Hepatocyte (in vitro differentiated cells): ENCODE measurements at regions not wholly inside any gene's neighbourhood (a gene's known extent, or its start where the extent isn't known, plus 50 kb on each side); places are given as distances from the start of the nearest gene placed in this dataset.
"Not testable (repeated sequence)": the region's sequence is repeated elsewhere in the genome, so short reads cannot be mapped to it uniquely, and the experiment has no call there.

ENCODE experiments used
- DNase-seq: peaks from one replicate; pipeline ENCODE4 v3.0.0-alpha.2; 2016; ENCODE audit warnings: low spot score
- H2AFZ ChIP-seq: fragments of 200-600 bp; sonication (generic); 2 replicates; pipeline ENCODE4 v1.6.0; 2016; ENCODE audit warnings: antibody characterized with exemption, mild to moderate bottlenecking
- H3K27ac ChIP-seq: fragments of 200-600 bp; sonication (generic); 2 replicates; pipeline ENCODE4 v1.5.1; 2016; ENCODE audit warnings: mild to moderate bottlenecking
- H3K27me3 ChIP-seq: fragments of 200-600 bp; sonication (generic); 2 replicates; pipeline ENCODE4 v1.6.1; 2016
- H3K36me3 ChIP-seq: fragments of 200-600 bp; sonication (generic); replicated peaks from 2 replicates; pipeline ENCODE4 v1.5.1; 2016; ENCODE audit warnings: low read depth; ENCODE audit not compliant: insufficient read depth
- H3K4me1 ChIP-seq: fragments of 200-600 bp; sonication (generic); 2 replicates; pipeline ENCODE4 v1.5.1; 2016; ENCODE audit warnings: mild to moderate bottlenecking, moderate library complexity; ENCODE audit not compliant: insufficient read depth
- H3K4me2 ChIP-seq: fragments of 200-600 bp; sonication (generic); 2 replicates; pipeline ENCODE4 v1.6.0; 2016
- H3K4me3 ChIP-seq: fragments of 200-600 bp; sonication (generic); 2 replicates; pipeline ENCODE4 v1.5.1; 2016; ENCODE audit warnings: mild to moderate bottlenecking
- H3K79me2 ChIP-seq: fragments of 200-600 bp; sonication (generic); 2 replicates; pipeline ENCODE4 v1.6.0; 2017; ENCODE audit warnings: mild to moderate bottlenecking
- H3K9me2 ChIP-seq: fragments of 200-600 bp; sonication (generic); replicated peaks from 2 replicates; pipeline ENCODE4 v1.6.0; 2017; ENCODE audit warnings: mild to moderate bottlenecking; ENCODE audit not compliant: insufficient read depth
- H3K9me3 ChIP-seq: fragments of 200-600 bp; sonication (generic); 2 replicates; pipeline ENCODE4 v1.5.1; 2016; ENCODE audit warnings: low read depth, mild to moderate bottlenecking
- H4K20me1 ChIP-seq: fragments of 200-600 bp; sonication (generic); 2 replicates; pipeline ENCODE4 v1.6.0; 2016; ENCODE audit warnings: mild to moderate bottlenecking; ENCODE audit not compliant: insufficient read depth, poor library complexity, severe bottlenecking
- CTCF ChIP-seq: fragments of 200-600 bp; sonication (generic); IDR thresholded peaks from 2 replicates; pipeline ENCODE4 v1.5.1; 2016; ENCODE audit warnings: antibody characterized with exemption, mild to moderate bottlenecking; ENCODE audit not compliant: poor library complexity
- EZH2 ChIP-seq: fragments of 200-600 bp; sonication (generic); IDR thresholded peaks from 2 replicates; pipeline ENCODE4 v1.6.1; 2016; ENCODE audit warnings: antibody characterized with exemption, mild to moderate bottlenecking, borderline replicate concordance
- EZH2phosphoT487 ChIP-seq: fragments of 200-600 bp; sonication (generic); IDR thresholded peaks from one replicate; pipeline ENCODE4 v1.6.1; 2018; ENCODE audit warnings: antibody characterized with exemption, mild to moderate bottlenecking, low read depth, moderate library complexity; ENCODE audit not compliant: unreplicated experiment, severe bottlenecking
- WGBS: methylation state at CpG from one replicate; pipeline ENCODE4 v1.1.6; 2016; ENCODE audit warnings: low lambda C conversion rate; ENCODE audit errors: missing lambda C conversion rate; 5-methylcytosine and 5-hydroxymethylcytosine counted together

- TF ChIP-seq EZH2phosphoT487, result no peak
- TF ChIP-seq CTCF, result no peak
- no peak overlapping the region for H3K27ac ChIP-seq
- 86% methylated on average over 2 of the region's 2 CpGs for WGBS
- H3K36me3 ChIP-seq, result no peaks in the 10 kb centered on the region
- no peaks in the 10 kb centered on the region for H3K9me2 ChIP-seq
- H3K4me1 ChIP-seq, result no peaks in the 10 kb centered on the region
- H3K4me2 ChIP-seq, result no peak overlapping the region
- no peaks in the 10 kb centered on the region for H3K9me3 ChIP-seq
- H3K4me3 ChIP-seq, result no peak overlapping the region
- no peak overlapping the region for H2AFZ ChIP-seq
- no peaks in the 10 kb centered on the region for H3K79me2 ChIP-seq
- no peak for DNase-seq
- H4K20me1 ChIP-seq, result no peaks in the 10 kb centered on the region
- no peaks in the 10 kb centered on the region for H3K27me3 ChIP-seq
Measured at GRCh38 chr5:5854087-5854486, 431.6 kb downstream of the ICE1 start.

GRCh38 chr5:5838493-5838892, 416.0 kb downstream of the ICE1 start:
- H3K36me3 ChIP-seq, result no peaks in the 10 kb centered on the region
- no peaks in the 10 kb centered on the region for H3K9me2 ChIP-seq
- 94% methylated on average over 12 of the region's 12 CpGs for WGBS
- H3K4me2 ChIP-seq, result no peak overlapping the region
- DNase-seq, result no peak
- H3K9me3 ChIP-seq, result no peaks in the 10 kb centered on the region
- H4K20me1 ChIP-seq, result no peaks in the 10 kb centered on the region
- no peak for TF ChIP-seq CTCF
- no peak for TF ChIP-seq EZH2phosphoT487
- TF ChIP-seq EZH2, result no peak
- H3K4me3 ChIP-seq, result no peak overlapping the region
- no peaks in the 10 kb centered on the region for H3K4me1 ChIP-seq
- no peak overlapping the region for H2AFZ ChIP-seq
- H3K79me2 ChIP-seq, result no peaks in the 10 kb centered on the region
- no peaks in the 10 kb centered on the region for H3K27me3 ChIP-seq
- no peak overlapping the region for H3K27ac ChIP-seq

GRCh38 chr5:5831622-5832021, 409.1 kb downstream of the ICE1 start:
- H3K36me3 ChIP-seq, H3K27ac ChIP-seq, H3K4me2 ChIP-seq, H3K9me2 ChIP-seq, H3K27me3 ChIP-seq, H2AFZ ChIP-seq, DNase-seq, H3K4me3 ChIP-seq, H3K79me2 ChIP-seq, H3K9me3 ChIP-seq, H3K4me1 ChIP-seq, H4K20me1 ChIP-seq: not testable (repeated sequence)
- 87% methylated on average over 6 of the region's 6 CpGs for whole genome bisulfite sequencing

- Histone ChIP-seq H3K4me2 (no peak overlapping the region), H4K20me1 (no peaks in the 10 kb centered on the region), H3K79me2 (no peaks in the 10 kb centered on the region), H2AFZ (no peak overlapping the region), H3K36me3 (no peaks in the 10 kb centered on the region), H3K9me3 (no peaks in the 10 kb centered on the region), H3K4me3 (no peak overlapping the region), H3K27me3 (no peaks in the 10 kb centered on the region), H3K27ac (no peak overlapping the region), H3K4me1 (no peaks in the 10 kb centered on the region), H3K9me2 (no peaks in the 10 kb centered on the region)
- WGBS, result 71% methylated on average over 5 of the region's 5 CpGs
- TF ChIP-seq EZH2phosphoT487 (no peak), CTCF (no peak), EZH2 (no peak)
- DNase-seq, result no peak
Measured at GRCh38 chr5:5828619-5829018, 406.1 kb downstream of the ICE1 start.
